HEK293 (cell line): ENCODE measurements at regions not wholly inside any gene's neighbourhood (a gene's known extent, or its start where the extent isn't known, plus 50 kb on each side); places are given as distances from the start of the nearest gene placed in this dataset.

ENCODE experiments used
- EGR2 ChIP-seq: fragments of 450-650 bp; formaldehyde crosslinking; IDR thresholded peaks from 2 replicates; pipeline ENCODE4 v1.5.1; 2016; ENCODE audit warnings: low read depth, missing biosample characterization, missing genetic modification characterization
- IKZF3 ChIP-seq: fragments of 450-650 bp; IDR thresholded peaks from 2 replicates; pipeline ENCODE4 v1.5.0; 2018; ENCODE audit warnings: missing biosample characterization, mild to moderate bottlenecking, missing genetic modification characterization, moderate library complexity
- KLF8 ChIP-seq: fragments of 450-650 bp; formaldehyde crosslinking; IDR thresholded peaks from 2 replicates; pipeline ENCODE4 v1.5.1; 2016; ENCODE audit warnings: missing biosample characterization, missing genetic modification characterization
- TCF7L2 ChIP-seq: IDR thresholded peaks from 2 replicates; pipeline ENCODE4 v1.6.1; 2011; ENCODE audit warnings: low read depth, mild to moderate bottlenecking, inconsistent platforms, low read length, moderate library complexity, borderline replicate concordance
- TRIM28 ChIP-seq: IDR thresholded peaks from 2 replicates; pipeline ENCODE4 v1.6.1; 2011; ENCODE audit warnings: low read length, control low read depth, borderline replicate concordance
- ZBTB17 ChIP-seq: fragments of 450-650 bp; formaldehyde crosslinking; IDR thresholded peaks from 2 replicates; pipeline ENCODE4 v1.5.1; 2016; ENCODE audit warnings: missing biosample characterization, missing genetic modification characterization
- ZBTB20 ChIP-seq: fragments of 450-650 bp; formaldehyde crosslinking; IDR thresholded peaks from 2 replicates; pipeline ENCODE4 v1.5.1; 2016; ENCODE audit warnings: missing biosample characterization, missing genetic modification characterization
- ZFP41 ChIP-seq: fragments of 450-650 bp; formaldehyde crosslinking; IDR thresholded peaks from 2 replicates; pipeline ENCODE4 v1.5.1; 2016; ENCODE audit warnings: missing biosample characterization, missing genetic modification characterization, borderline replicate concordance
- ZNF121 ChIP-seq: fragments of 450-650 bp; formaldehyde crosslinking; IDR thresholded peaks from 2 replicates; pipeline ENCODE4 v1.5.1; 2016; ENCODE audit warnings: missing biosample characterization, missing genetic modification characterization
- ZNF133 ChIP-seq: fragments of 450-650 bp; formaldehyde crosslinking; IDR thresholded peaks from 2 replicates; pipeline ENCODE4 v1.5.1; 2016; ENCODE audit warnings: missing biosample characterization, missing genetic modification characterization
- ZNF146 ChIP-seq: fragments of 450-650 bp; formaldehyde crosslinking; IDR thresholded peaks from 2 replicates; pipeline ENCODE4 v1.5.1; 2016; ENCODE audit warnings: missing biosample characterization, missing genetic modification characterization
- ZNF175 ChIP-seq: fragments of 450-650 bp; formaldehyde crosslinking; IDR thresholded peaks from 2 replicates; pipeline ENCODE4 v1.5.1; 2016; ENCODE audit warnings: missing biosample characterization, missing genetic modification characterization
- ZNF184 ChIP-seq: fragments of 450-650 bp; IDR thresholded peaks from 2 replicates; pipeline ENCODE4 v1.5.1; 2018; ENCODE audit warnings: missing biosample characterization, mild to moderate bottlenecking, missing genetic modification characterization
- ZNF23 ChIP-seq: fragments of 450-650 bp; formaldehyde crosslinking; IDR thresholded peaks from 2 replicates; pipeline ENCODE4 v1.5.1; 2016; ENCODE audit warnings: missing biosample characterization, missing genetic modification characterization, borderline replicate concordance
- ZNF239 ChIP-seq: fragments of 450-650 bp; formaldehyde crosslinking; IDR thresholded peaks from 2 replicates; pipeline ENCODE4 v1.5.1; 2016; ENCODE audit warnings: missing biosample characterization, missing genetic modification characterization
- ZNF302 ChIP-seq: fragments of 450-650 bp; formaldehyde crosslinking; IDR thresholded peaks from 2 replicates; pipeline ENCODE4 v1.5.1; 2016; ENCODE audit warnings: missing biosample characterization, missing genetic modification characterization, low read depth
- ZNF311 ChIP-seq: fragments of 450-650 bp; formaldehyde crosslinking; IDR thresholded peaks from 2 replicates; pipeline ENCODE4 v1.5.1; 2017; ENCODE audit warnings: missing biosample characterization, missing genetic modification characterization, borderline replicate concordance
- ZNF394 ChIP-seq: fragments of 450-650 bp; formaldehyde crosslinking; IDR thresholded peaks from 2 replicates; pipeline ENCODE4 v1.5.1; 2016; ENCODE audit warnings: missing biosample characterization, missing genetic modification characterization, mild to moderate bottlenecking, moderate library complexity, borderline replicate concordance
- ZNF416 ChIP-seq: fragments of 450-650 bp; formaldehyde crosslinking; IDR thresholded peaks from 2 replicates; pipeline ENCODE4 v1.5.1; 2016; ENCODE audit warnings: missing biosample characterization, missing genetic modification characterization
- ZNF423 ChIP-seq: fragments of 450-650 bp; formaldehyde crosslinking; IDR thresholded peaks from 2 replicates; pipeline ENCODE4 v1.5.1; 2016; ENCODE audit warnings: missing biosample characterization, missing genetic modification characterization
- ZNF426 ChIP-seq: fragments of 450-650 bp; formaldehyde crosslinking; IDR thresholded peaks from 2 replicates; pipeline ENCODE4 v1.5.1; 2017; ENCODE audit warnings: missing biosample characterization, missing genetic modification characterization, mild to moderate bottlenecking, inconsistent platforms, moderate library complexity
- ZNF514 ChIP-seq: fragments of 450-650 bp; formaldehyde crosslinking; IDR thresholded peaks from 2 replicates; pipeline ENCODE4 v1.5.1; 2016; ENCODE audit warnings: missing biosample characterization, missing genetic modification characterization
- ZNF529 ChIP-seq: fragments of 450-650 bp; formaldehyde crosslinking; IDR thresholded peaks from 2 replicates; pipeline ENCODE4 v1.5.1; 2017; ENCODE audit warnings: missing genetic modification characterization, missing biosample characterization; ENCODE audit not compliant: insufficient replicate concordance
- ZNF624 ChIP-seq: fragments of 450-650 bp; formaldehyde crosslinking; IDR thresholded peaks from 2 replicates; pipeline ENCODE4 v1.5.1; 2017; ENCODE audit warnings: missing biosample characterization, missing genetic modification characterization
- ZNF629 ChIP-seq: fragments of 450-650 bp; formaldehyde crosslinking; IDR thresholded peaks from 2 replicates; pipeline ENCODE4 v1.5.1; 2017; ENCODE audit warnings: missing biosample characterization, missing genetic modification characterization
- ZNF658 ChIP-seq: fragments of 450-650 bp; formaldehyde crosslinking; IDR thresholded peaks from 2 replicates; pipeline ENCODE4; 2016; ENCODE audit warnings: missing biosample characterization, missing genetic modification characterization
- ZNF768 ChIP-seq: fragments of 450-650 bp; formaldehyde crosslinking; IDR thresholded peaks from 2 replicates; pipeline ENCODE4 v1.5.1; 2018; ENCODE audit warnings: missing biosample characterization, mild to moderate bottlenecking, missing genetic modification characterization
- ZSCAN23 ChIP-seq: fragments of 450-650 bp; formaldehyde crosslinking; IDR thresholded peaks from 2 replicates; pipeline ENCODE4 v1.5.1; 2016; ENCODE audit warnings: missing biosample characterization, missing genetic modification characterization
- TF ChIP-seq, protein P1 (sequence below): fragments of 450-650 bp; formaldehyde crosslinking; IDR thresholded peaks from 2 replicates; pipeline ENCODE4 v1.5.1; 2016; ENCODE audit warnings: missing biosample characterization, missing genetic modification characterization
- TF ChIP-seq, protein P2 (sequence below): fragments of 450-650 bp; formaldehyde crosslinking; IDR thresholded peaks from 2 replicates; pipeline ENCODE4 v1.5.1; 2016; ENCODE audit warnings: missing biosample characterization, missing genetic modification characterization
- TF ChIP-seq, protein P3 (sequence below): fragments of 450-650 bp; formaldehyde crosslinking; IDR thresholded peaks from 2 replicates; pipeline ENCODE4 v1.5.1; 2016; ENCODE audit warnings: missing biosample characterization, missing genetic modification characterization
- TF ChIP-seq, protein P4 (sequence below): fragments of 450-650 bp; formaldehyde crosslinking; IDR thresholded peaks from 2 replicates; pipeline ENCODE4 v1.5.1; 2017; ENCODE audit warnings: missing biosample characterization, missing genetic modification characterization

DNA sequence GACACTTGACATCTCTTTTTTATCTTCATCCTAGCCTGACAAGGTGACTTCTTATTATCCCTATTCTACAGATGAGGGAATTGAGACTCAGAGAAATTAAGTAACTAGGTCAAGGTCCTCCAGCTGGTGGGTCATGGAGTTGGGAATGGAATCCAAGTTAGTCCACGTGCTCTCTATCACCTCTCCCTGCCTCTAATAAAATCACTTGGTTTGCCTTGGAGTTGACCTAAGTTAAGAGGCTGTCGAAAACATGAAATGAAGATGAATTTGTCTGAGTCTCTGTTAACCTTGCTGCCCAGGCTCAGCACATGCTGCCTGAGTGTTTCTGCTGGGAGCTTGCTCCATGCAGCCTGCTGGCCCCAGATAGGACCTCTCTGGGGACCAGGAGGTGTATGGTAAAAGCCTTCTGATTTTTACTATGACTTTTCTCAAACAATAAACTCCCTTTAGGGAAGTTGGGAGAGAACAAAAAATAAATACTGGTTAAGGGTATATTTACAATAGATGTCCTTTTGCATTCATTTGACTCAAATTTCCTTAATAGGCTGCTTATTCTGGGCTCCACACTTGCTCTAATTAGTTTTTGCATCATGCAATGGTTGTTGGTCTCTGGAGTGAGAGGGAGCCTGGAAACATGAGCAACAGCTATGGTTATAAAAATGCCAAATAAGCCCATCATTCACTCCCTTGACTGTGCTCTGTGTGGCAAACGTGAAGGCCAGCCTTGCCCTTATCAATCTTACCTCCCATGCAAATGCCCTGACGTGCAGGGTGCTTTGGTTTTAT, 61.6 kb upstream of the DHX15 start (continued):
- TF ChIP-seq, protein P1, sequence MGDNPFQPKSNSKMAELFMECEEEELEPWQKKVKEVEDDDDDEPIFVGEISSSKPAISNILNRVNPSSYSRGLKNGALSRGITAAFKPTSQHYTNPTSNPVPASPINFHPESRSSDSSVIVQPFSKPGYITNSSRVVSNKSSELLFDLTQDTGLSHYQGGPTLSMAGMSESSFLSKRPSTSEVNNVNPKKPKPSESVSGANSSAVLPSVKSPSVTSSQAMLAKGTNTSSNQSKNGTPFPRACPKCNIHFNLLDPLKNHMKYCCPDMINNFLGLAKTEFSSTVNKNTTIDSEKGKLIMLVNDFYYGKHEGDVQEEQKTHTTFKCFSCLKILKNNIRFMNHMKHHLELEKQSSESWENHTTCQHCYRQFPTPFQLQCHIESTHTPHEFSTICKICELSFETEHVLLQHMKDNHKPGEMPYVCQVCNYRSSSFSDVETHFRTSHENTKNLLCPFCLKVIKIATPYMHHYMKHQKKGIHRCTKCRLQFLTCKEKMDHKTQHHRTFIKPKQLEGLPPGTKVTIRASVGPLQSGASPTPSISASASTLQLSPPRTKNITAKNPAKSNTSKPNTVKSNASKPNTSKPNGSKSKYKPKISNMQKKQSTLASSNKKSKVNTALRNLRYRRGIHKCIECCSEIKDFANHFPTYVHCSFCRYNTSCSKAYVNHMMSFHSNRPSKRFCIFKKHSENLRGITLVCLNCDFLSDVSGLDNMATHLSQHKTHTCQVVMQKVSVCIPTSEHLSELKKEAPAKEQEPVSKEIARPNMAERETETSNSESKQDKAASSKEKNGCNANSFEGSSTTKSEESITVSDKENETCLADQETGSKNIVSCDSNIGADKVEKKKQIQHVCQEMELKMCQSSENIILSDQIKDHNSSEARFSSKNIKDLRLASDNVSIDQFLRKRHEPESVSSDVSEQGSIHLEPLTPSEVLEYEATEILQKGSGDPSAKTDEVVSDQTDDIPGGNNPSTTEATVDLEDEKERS (tag by site-specific recombination) = no peak
- TF ChIP-seq ZNF184 (no peak), ZFP41 (tag by site-specific recombination) (no peak), TCF7L2 (no peak), ZBTB17 (peak; percentile 59), TRIM28 (0 out of 2 replicates have a peak, but pooled peaks have one; percentile 9), ZNF302 (tag by site-specific recombination) (no peak), IKZF3 (tag by site-specific recombination) (no peak), ZBTB20 (tag by site-specific recombination) (no peak), ZNF394 (no peak), ZNF514 (no peak), ZNF311 (tag by site-specific recombination) (no peak), ZNF629 (tag by site-specific recombination) (0 out of 2 replicates have a peak, but pooled peaks have one; percentile 27), EGR2 (tag by site-specific recombination) (no peak), ZSCAN23 (no peak), ZNF23 (no peak), ZNF529 (no peak), ZNF133 (no peak), ZNF423 (tag by site-specific recombination) (no peak), ZNF239 (tag by site-specific recombination) (no peak), ZNF121 (tag by site-specific recombination) (no peak), ZNF768 (tag by site-specific recombination) (no peak), ZNF146 (tag by site-specific recombination) (no peak), ZNF624 (no peak), ZNF416 (tag by site-specific recombination) (no peak), ZNF658 (tag by site-specific recombination) (no peak), ZNF175 (no peak), ZNF426 (tag by site-specific recombination) (no peak), KLF8 (tag by site-specific recombination) (no peak)
- TF ChIP-seq, protein P2, sequence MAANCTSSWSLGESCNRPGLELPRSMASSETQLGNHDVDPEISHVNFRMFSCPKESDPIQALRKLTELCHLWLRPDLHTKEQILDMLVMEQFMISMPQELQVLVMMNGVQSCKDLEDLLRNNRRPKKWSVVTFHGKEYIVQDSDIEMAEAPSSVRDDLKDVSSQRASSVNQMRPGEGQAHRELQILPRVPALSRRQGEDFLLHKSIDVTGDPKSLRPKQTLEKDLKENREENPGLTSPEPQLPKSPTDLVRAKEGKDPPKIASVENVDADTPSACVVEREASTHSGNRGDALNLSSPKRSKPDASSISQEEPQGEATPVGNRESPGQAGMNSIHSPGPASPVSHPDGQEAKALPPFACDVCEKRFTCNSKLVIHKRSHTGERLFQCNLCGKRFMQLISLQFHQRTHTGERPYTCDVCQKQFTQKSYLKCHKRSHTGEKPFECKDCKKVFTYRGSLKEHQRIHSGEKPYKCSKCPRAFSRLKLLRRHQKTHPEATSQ (tag by site-specific recombination) = no peak
- TF ChIP-seq, protein P3, sequence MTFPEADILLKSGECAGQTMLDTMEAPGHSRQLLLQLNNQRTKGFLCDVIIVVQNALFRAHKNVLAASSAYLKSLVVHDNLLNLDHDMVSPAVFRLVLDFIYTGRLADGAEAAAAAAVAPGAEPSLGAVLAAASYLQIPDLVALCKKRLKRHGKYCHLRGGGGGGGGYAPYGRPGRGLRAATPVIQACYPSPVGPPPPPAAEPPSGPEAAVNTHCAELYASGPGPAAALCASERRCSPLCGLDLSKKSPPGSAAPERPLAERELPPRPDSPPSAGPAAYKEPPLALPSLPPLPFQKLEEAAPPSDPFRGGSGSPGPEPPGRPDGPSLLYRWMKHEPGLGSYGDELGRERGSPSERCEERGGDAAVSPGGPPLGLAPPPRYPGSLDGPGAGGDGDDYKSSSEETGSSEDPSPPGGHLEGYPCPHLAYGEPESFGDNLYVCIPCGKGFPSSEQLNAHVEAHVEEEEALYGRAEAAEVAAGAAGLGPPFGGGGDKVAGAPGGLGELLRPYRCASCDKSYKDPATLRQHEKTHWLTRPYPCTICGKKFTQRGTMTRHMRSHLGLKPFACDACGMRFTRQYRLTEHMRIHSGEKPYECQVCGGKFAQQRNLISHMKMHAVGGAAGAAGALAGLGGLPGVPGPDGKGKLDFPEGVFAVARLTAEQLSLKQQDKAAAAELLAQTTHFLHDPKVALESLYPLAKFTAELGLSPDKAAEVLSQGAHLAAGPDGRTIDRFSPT = no peak
- TF ChIP-seq, protein P4, sequence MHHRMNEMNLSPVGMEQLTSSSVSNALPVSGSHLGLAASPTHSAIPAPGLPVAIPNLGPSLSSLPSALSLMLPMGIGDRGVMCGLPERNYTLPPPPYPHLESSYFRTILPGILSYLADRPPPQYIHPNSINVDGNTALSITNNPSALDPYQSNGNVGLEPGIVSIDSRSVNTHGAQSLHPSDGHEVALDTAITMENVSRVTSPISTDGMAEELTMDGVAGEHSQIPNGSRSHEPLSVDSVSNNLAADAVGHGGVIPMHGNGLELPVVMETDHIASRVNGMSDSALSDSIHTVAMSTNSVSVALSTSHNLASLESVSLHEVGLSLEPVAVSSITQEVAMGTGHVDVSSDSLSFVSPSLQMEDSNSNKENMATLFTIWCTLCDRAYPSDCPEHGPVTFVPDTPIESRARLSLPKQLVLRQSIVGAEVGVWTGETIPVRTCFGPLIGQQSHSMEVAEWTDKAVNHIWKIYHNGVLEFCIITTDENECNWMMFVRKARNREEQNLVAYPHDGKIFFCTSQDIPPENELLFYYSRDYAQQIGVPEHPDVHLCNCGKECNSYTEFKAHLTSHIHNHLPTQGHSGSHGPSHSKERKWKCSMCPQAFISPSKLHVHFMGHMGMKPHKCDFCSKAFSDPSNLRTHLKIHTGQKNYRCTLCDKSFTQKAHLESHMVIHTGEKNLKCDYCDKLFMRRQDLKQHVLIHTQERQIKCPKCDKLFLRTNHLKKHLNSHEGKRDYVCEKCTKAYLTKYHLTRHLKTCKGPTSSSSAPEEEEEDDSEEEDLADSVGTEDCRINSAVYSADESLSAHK (tag by site-specific recombination) = peak; percentile 70
